GM12878 (cell line): ENCODE measurements at regions not wholly inside any gene's neighbourhood (a gene's known extent, or its start where the extent isn't known, plus 50 kb on each side); places are given as distances from the start of the nearest gene placed in this dataset.

Experiments used
- ATF2 ChIP-seq: IDR thresholded peaks from 2 replicates; pipeline ENCODE4 v1.6.1; 2012; ENCODE audit warnings: low read length, inconsistent platforms
- DPF2 ChIP-seq: fragments of 450-650 bp; IDR thresholded peaks from 2 replicates; pipeline ENCODE4 v1.6.1; 2017; ENCODE audit warnings: mild to moderate bottlenecking
- ETV6 ChIP-seq, 2 experiments: fragments of 450-650 bp in 1 of 2; IDR thresholded peaks in 1 of 2; conservative IDR thresholded peaks in 1 of 2; 2 replicates each; pipeline ENCODE4 v1.6.1; 2014; ENCODE audit warnings: antibody characterized with exemption in 1 of 2, borderline replicate concordance in 1 of 2, low read depth in 1 of 2, mild to moderate bottlenecking in 1 of 2, moderate library complexity in 1 of 2
- GABPA ChIP-seq: IDR thresholded peaks from 2 replicates; pipeline ENCODE4 v1.6.1; 2014; ENCODE audit warnings: antibody characterized with exemption, low read depth, mild to moderate bottlenecking, inconsistent platforms
- KLF5 ChIP-seq: fragments of 450-650 bp; IDR thresholded peaks from 2 replicates; pipeline ENCODE4 v1.6.1; 2014; ENCODE audit warnings: mild to moderate bottlenecking; ENCODE audit not compliant: partially characterized antibody
- MAX ChIP-seq: IDR thresholded peaks from 2 replicates; pipeline ENCODE4 v1.6.1; 2012; ENCODE audit warnings: low read depth, low read length, improper control_type of control experiment
- NFYA ChIP-seq: IDR thresholded peaks from 2 replicates; pipeline ENCODE4 v1.6.1; 2011; ENCODE audit warnings: low read depth, mild to moderate bottlenecking, low read length, improper control_type of control experiment, borderline replicate concordance
- PAX5 ChIP-seq: IDR thresholded peaks from 2 replicates; pipeline ENCODE4 v1.6.1; 2011; ENCODE audit warnings: low read depth, low read length, borderline replicate concordance
- PAX8 ChIP-seq: fragments of 450-650 bp; IDR thresholded peaks from 2 replicates; pipeline ENCODE4 v1.6.1; 2017; ENCODE audit warnings: mild to moderate bottlenecking, moderate library complexity
- PKNOX1 ChIP-seq: fragments of 450-650 bp; IDR thresholded peaks from 2 replicates; pipeline ENCODE4 v1.6.1; 2016; ENCODE audit warnings: mild to moderate bottlenecking
- POLR2A ChIP-seq: IDR thresholded peaks from 2 replicates; pipeline ENCODE4 v1.6.1; 2011; ENCODE audit warnings: low read depth, mild to moderate bottlenecking, low read length
- POLR2AphosphoS2 ChIP-seq: IDR thresholded peaks from 2 replicates; pipeline ENCODE4 v1.6.1; 2011; ENCODE audit warnings: low read depth, mild to moderate bottlenecking, low read length, improper control_type of control experiment, moderate library complexity
- RUNX3 ChIP-seq: IDR thresholded peaks from 2 replicates; pipeline ENCODE4 v1.6.1; 2012; ENCODE audit warnings: low read length, inconsistent platforms
- SPI1 ChIP-seq: IDR thresholded peaks from 2 replicates; pipeline ENCODE4 v1.6.1; 2011; ENCODE audit warnings: low read depth, mild to moderate bottlenecking, low read length, moderate library complexity, borderline replicate concordance; ENCODE audit not compliant: insufficient read depth
- USF1 ChIP-seq: IDR thresholded peaks from 2 replicates; pipeline ENCODE4 v1.6.1; 2011; ENCODE audit warnings: borderline replicate concordance, low read depth, mild to moderate bottlenecking, moderate library complexity, mixed read lengths, low read length; ENCODE audit not compliant: insufficient read depth; ENCODE audit errors: extremely low read length
- WRNIP1 ChIP-seq: IDR thresholded peaks from 2 replicates; pipeline ENCODE4 v1.6.1; 2011; ENCODE audit warnings: low read depth, low read length, improper control_type of control experiment, borderline replicate concordance
- ZNF274 ChIP-seq: IDR thresholded peaks from one replicate; pipeline ENCODE4 v1.8.0; 2011; ENCODE audit not compliant: insufficient read length, insufficient read depth
- ZNF592 ChIP-seq: fragments of 450-650 bp; IDR thresholded peaks from 2 replicates; pipeline ENCODE4 v1.6.1; 2017; ENCODE audit warnings: mild to moderate bottlenecking, moderate library complexity

- TF ChIP-seq ETV6 (conservative IDR thresholded peaks at IDR 0.05 in 1 of 2, IDR thresholded peaks at IDR 0.05 in 1 of 2; ENCODE audit: borderline replicate concordance in 1 of 2, low read depth in 1 of 2) (no peak), PAX8 (no peak), KLF5 (no peak), ATF2 (no peak), POLR2A (no peak), SPI1 (peak; percentile 30; the same call in 1 of the 2 replicates), USF1 (no peak), DPF2 (no peak), PAX5 (no peak), ZNF592 (no peak), MAX (no peak), ZNF274 (no peak), NFYA (no peak), GABPA (no peak), WRNIP1 (no peak), POLR2AphosphoS2 (no peak), RUNX3 (no peak), PKNOX1 (peak; percentile 11; the same call in 1 of the 2 replicates)
- TF ChIP-seq, all 136 proteins: peak for 3
These were observed 226.8 kb upstream of the TENT5A start (continued) for GRCh38 chr6:81979329-81979728.
